Panc1 (cell line): ENCODE measurements at regions not wholly inside any gene's neighbourhood (a gene's known extent, or its start where the extent isn't known, plus 50 kb on each side); places are given as distances from the start of the nearest gene placed in this dataset.

Experiments
- ATAC-seq: fragments of 200-7000 bp; cut with Tn5 transposase; 2 replicates; pipeline ENCODE4 v1.9.1; 2020; ENCODE audit warnings: mild to moderate bottlenecking, moderate library complexity
- BruUV-seq: library from RNA; stranded (reverse); fragments of 400-500 nt; replicated peaks from 2 replicates; lab custom pipeline; 2021; lab: Mats Ljungman, UMichigan
- CTCF ChIA-PET: fragments of 300-600 bp; sonication (Branson Sonifier 250); formaldehyde crosslinking; loops from one replicate; lab custom pipeline; 2022; ENCODE audit warnings: antibody characterized with exemption; lab: Charles Lee
- POLR2A ChIA-PET: fragments of 300-600 bp; sonication (Branson Sonifier 250); formaldehyde crosslinking; loops from one replicate; lab custom pipeline; 2022; ENCODE audit warnings: antibody characterized with exemption; lab: Charles Lee
- DNase-seq: peaks from one replicate; pipeline ENCODE4 v3.0.0-alpha.2; 2010; ENCODE audit warnings: low read depth, low spot score
- H3K27ac ChIP-seq: 2 replicates; pipeline ENCODE4 v1.5.1; 2011; ENCODE audit warnings: mild to moderate bottlenecking, low read length, inconsistent platforms
- H3K27me3 ChIP-seq: fragments of 200-500 bp; sonication (Bioruptor generic); 2 replicates; pipeline ENCODE4 v1.6.0; 2014; ENCODE audit warnings: low read length, inconsistent platforms; ENCODE audit not compliant: control insufficient read depth, insufficient read depth
- H3K36me3 ChIP-seq: fragments of 200-500 bp; sonication (Bioruptor generic); 2 replicates; pipeline ENCODE4 v1.5.1; 2014; ENCODE audit warnings: inconsistent platforms, mild to moderate bottlenecking, low read length, moderate library complexity; ENCODE audit not compliant: control insufficient read depth, insufficient read depth
- H3K4me1 ChIP-seq: 2 replicates; pipeline ENCODE4 v1.5.1; 2011; ENCODE audit warnings: inconsistent platforms, mild to moderate bottlenecking, low read length, moderate library complexity; ENCODE audit not compliant: control insufficient read depth, insufficient read depth
- H3K4me3 ChIP-seq, 2 experiments: 2 replicates each; pipeline ENCODE4 v1.5.1; 2011 to 2012; ENCODE audit warnings: low read depth in 2 of 2, low read length in 2 of 2, mild to moderate bottlenecking in 2 of 2, inconsistent platforms in 1 of 2, moderate library complexity in 1 of 2
- H3K9me3 ChIP-seq: fragments of 200-500 bp; sonication (Bioruptor generic); 2 replicates; pipeline ENCODE4 v1.5.1; 2014; ENCODE audit warnings: low read depth, mild to moderate bottlenecking, inconsistent platforms, low read length, moderate library complexity; ENCODE audit not compliant: control insufficient read depth, insufficient read depth
- POLR2AphosphoS5 ChIP-seq: IDR thresholded peaks from 2 replicates; pipeline ENCODE4 v1.6.1; 2012; ENCODE audit warnings: mild to moderate bottlenecking, low read depth, low read length, moderate library complexity
- SIN3A ChIP-seq: IDR thresholded peaks from 2 replicates; pipeline ENCODE4 v1.6.1; 2012; ENCODE audit warnings: low read depth, mild to moderate bottlenecking, low read length, moderate library complexity, borderline replicate concordance; ENCODE audit not compliant: insufficient read depth
- TCF7L2 ChIP-seq: IDR thresholded peaks from 2 replicates; pipeline ENCODE4 v1.6.1; 2011; ENCODE audit warnings: mild to moderate bottlenecking, low read depth, low read length, inconsistent platforms
- in situ Hi-C: cut with HindIII; loops from 2 replicates; pipeline ENCODE4 v1.10.0; 2016; ENCODE audit warnings: low sequenced_read_pairs, low pct_unique_long_range_greater_than_20kb
- intact Hi-C: fragments of 100-400 bp; cut with micrococcal nuclease; formaldehyde crosslinking; loops from one replicate; pipeline ENCODE4 v1.10.0; 2022; ENCODE audit not compliant: unreplicated experiment
- TF ChIP-seq, protein P1 (sequence below): fragments of 450-650 bp; IDR thresholded peaks from 2 replicates; pipeline ENCODE4 v1.5.1; 2017; ENCODE audit warnings: mild to moderate bottlenecking
- TF ChIP-seq, protein P2 (sequence below), 2 experiments: IDR thresholded peaks; 2 replicates each; pipeline ENCODE4 v1.6.1; 2011 to 2012; ENCODE audit warnings: low read depth in 2 of 2, control low read depth in 1 of 2, low read length in 1 of 2, mild to moderate bottlenecking in 1 of 2, moderate library complexity in 1 of 2; ENCODE audit not compliant: insufficient read depth in 1 of 2

DNA sequence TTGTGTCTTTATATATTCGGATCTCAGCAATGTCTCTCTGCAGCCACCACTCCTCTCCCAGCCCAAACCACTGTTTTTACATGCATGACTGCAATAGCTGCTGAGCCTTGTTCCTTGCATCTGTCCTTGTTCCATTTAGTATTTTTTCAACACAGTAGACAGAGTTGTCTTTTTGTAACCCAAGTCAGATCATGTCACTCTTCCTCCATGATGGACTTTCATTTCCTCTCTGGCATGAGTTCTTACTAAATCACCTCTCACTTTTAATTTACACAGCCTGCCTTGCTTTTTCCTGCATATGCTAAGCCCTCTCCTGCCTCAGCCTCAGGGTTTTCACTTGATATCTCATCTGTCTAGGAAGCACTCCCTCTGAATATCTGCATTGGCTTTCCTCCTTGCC lies 353.2 kb downstream of the HGF start:
- TF ChIP-seq, protein P1, sequence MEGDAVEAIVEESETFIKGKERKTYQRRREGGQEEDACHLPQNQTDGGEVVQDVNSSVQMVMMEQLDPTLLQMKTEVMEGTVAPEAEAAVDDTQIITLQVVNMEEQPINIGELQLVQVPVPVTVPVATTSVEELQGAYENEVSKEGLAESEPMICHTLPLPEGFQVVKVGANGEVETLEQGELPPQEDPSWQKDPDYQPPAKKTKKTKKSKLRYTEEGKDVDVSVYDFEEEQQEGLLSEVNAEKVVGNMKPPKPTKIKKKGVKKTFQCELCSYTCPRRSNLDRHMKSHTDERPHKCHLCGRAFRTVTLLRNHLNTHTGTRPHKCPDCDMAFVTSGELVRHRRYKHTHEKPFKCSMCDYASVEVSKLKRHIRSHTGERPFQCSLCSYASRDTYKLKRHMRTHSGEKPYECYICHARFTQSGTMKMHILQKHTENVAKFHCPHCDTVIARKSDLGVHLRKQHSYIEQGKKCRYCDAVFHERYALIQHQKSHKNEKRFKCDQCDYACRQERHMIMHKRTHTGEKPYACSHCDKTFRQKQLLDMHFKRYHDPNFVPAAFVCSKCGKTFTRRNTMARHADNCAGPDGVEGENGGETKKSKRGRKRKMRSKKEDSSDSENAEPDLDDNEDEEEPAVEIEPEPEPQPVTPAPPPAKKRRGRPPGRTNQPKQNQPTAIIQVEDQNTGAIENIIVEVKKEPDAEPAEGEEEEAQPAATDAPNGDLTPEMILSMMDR = no peak
- TF ChIP-seq POLR2AphosphoS5 (no peak), TCF7L2 (no peak), SIN3A (no peak)
- TF ChIP-seq, protein P2, sequence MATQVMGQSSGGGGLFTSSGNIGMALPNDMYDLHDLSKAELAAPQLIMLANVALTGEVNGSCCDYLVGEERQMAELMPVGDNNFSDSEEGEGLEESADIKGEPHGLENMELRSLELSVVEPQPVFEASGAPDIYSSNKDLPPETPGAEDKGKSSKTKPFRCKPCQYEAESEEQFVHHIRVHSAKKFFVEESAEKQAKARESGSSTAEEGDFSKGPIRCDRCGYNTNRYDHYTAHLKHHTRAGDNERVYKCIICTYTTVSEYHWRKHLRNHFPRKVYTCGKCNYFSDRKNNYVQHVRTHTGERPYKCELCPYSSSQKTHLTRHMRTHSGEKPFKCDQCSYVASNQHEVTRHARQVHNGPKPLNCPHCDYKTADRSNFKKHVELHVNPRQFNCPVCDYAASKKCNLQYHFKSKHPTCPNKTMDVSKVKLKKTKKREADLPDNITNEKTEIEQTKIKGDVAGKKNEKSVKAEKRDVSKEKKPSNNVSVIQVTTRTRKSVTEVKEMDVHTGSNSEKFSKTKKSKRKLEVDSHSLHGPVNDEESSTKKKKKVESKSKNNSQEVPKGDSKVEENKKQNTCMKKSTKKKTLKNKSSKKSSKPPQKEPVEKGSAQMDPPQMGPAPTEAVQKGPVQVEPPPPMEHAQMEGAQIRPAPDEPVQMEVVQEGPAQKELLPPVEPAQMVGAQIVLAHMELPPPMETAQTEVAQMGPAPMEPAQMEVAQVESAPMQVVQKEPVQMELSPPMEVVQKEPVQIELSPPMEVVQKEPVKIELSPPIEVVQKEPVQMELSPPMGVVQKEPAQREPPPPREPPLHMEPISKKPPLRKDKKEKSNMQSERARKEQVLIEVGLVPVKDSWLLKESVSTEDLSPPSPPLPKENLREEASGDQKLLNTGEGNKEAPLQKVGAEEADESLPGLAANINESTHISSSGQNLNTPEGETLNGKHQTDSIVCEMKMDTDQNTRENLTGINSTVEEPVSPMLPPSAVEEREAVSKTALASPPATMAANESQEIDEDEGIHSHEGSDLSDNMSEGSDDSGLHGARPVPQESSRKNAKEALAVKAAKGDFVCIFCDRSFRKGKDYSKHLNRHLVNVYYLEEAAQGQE (IDR thresholded peaks at IDR 0.05; ENCODE audit: insufficient read depth in 1 of 2, low read depth in 2 of 2, low read length in 1 of 2) = no peak
- no peaks in the 10 kb centered on the region; the same call in 1 of the 2 replicates for H3K4me1 ChIP-seq
- H3K4me3 ChIP-seq = no peak overlapping the region
- DNase-seq (no peak), ATAC-seq (no peak)
- ChIA-PET CTCF (no interaction called here), POLR2A (no interaction called here)
- BruUV-seq = no TSS peak
- no peaks in the 10 kb centered on the region for H3K9me3 ChIP-seq
- H3K27ac ChIP-seq = peak overlapping the region; percentile 39; the same call in 1 of the 2 replicates
- intact Hi-C loops (no loop called here), in situ Hi-C loops (no loop called here)
- no peaks in the 10 kb centered on the region for H3K36me3 ChIP-seq
- H3K27me3 ChIP-seq = no peaks in the 10 kb centered on the region

DNA sequence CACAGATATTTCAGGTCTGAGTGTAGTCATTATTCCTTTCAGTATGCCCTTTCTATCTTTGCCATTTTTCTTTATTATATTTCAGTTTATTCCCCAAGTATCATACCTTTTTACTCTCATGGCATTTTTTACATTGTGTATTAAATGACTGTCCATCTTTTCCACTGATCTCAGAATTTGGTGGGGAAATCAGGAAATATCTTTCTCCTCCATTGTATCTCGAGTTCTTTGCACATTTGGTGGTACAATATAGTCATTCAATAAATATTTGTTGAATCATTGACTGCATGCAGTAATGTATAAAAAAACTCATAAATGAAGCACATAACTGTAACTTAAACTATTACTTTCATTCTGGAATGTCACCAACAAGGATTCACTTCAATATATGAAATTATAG lies 354.7 kb downstream of the HGF start:
- POLR2A ChIA-PET = no interaction called here
- DNase-seq = no peak
- BruUV-seq = no TSS peak

More for the DNA sequence above, 354.7 kb downstream of the HGF start:
- Histone ChIP-seq H3K36me3 (no peaks in the 10 kb centered on the region), H3K9me3 (no peaks in the 10 kb centered on the region), H3K27me3 (no peaks in the 10 kb centered on the region), H3K27ac (no peak overlapping the region), H3K4me3 (no peak overlapping the region), H3K4me1 (peaks cover 10% of the 10 kb centered on the region; the same call in 1 of the 2 replicates)
- in situ Hi-C loops = no loop called here
- intact Hi-C loops = no loop called here
- TF ChIP-seq SIN3A = no peak
- TF ChIP-seq TCF7L2 = no peak
- TF ChIP-seq, protein P2 (IDR thresholded peaks at IDR 0.05; ENCODE audit: insufficient read depth in 1 of 2, low read depth in 2 of 2, low read length in 1 of 2) = no peak
- TF ChIP-seq, protein P1 = no peak
- TF ChIP-seq POLR2AphosphoS5 = no peak
- CTCF ChIA-PET = no interaction called here
- no peak for ATAC-seq
